ENCODE measurements at regions not wholly inside any gene's neighbourhood (a gene's known extent, or its start where the extent isn't known, plus 50 kb on each side); places are given as distances from the start of the nearest gene placed in this dataset.

DNA sequence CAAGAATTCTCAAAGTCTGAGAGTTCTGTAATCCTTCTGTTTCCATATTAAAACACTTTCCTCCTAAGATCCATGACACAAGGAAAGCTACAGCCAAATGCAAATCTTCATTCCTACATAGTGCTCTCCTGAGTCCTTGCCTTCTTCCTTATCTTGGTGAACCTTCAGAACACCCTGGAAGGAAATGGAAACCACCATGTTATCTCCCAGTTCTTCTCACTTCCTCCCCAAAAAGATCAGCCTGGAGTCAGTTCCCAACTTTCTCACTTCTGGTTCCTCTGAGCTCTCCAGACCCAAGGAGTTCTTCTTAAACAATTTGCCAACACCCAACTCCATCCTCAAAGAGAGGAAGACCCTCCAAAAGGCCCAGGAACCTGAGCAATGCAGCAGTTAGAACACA, 193.3 kb upstream of the CCN2 start:
- Histone ChIP-seq H4K5ac (ENCODE audit: low read depth, low read length) (peak overlapping the region; percentile 42; the same call in 1 of the 2 replicates), H4K91ac (ENCODE audit: insufficient read depth, low read depth, low read length) (peak overlapping the region; percentile 10; the same call in 1 of the 2 replicates), H2BK5ac (ENCODE audit: low read depth, low read length, poor library complexity, severe bottlenecking) (no peak overlapping the region), H2AFZ (replicated peaks; ENCODE audit: low read length, poor library complexity) (no peak overlapping the region), H2BK15ac (ENCODE audit: low read depth, low read length) (0 out of 3 replicates have a peak overlapping the region, but pooled peaks have one; percentile 19), H3K14ac (replicated peaks; ENCODE audit: low read depth, low read length) (no peak overlapping the region), H3K9ac (ENCODE audit: low read depth, low read length) (no peak overlapping the region), H3K4ac (ENCODE audit: low read depth, low read length) (no peak overlapping the region), H3K79me1 (ENCODE audit: low read depth in 1 of 2, low read length in 2 of 2) (no peaks in the 10 kb centered on the region), H3K9me3 (ENCODE audit: control insufficient read depth, insufficient read depth, low read length) (no peaks in the 10 kb centered on the region), H4K8ac (ENCODE audit: low read depth in 2 of 2, low read length in 2 of 2) (no peak overlapping the region), H3K23ac (ENCODE audit: low read depth, low read length) (no peak overlapping the region), H3K27me3 (ENCODE audit: control insufficient read depth, insufficient read depth, low read length) (no peaks in the 10 kb centered on the region), H4K20me1 (ENCODE audit: insufficient read depth, low read length) (no peaks in the 10 kb centered on the region), H2AK9ac (replicated peaks; ENCODE audit: low read depth, low read length, poor library complexity) (no peak overlapping the region), H3K56ac (ENCODE audit: extremely low read depth, insufficient read depth, low read length) (no peak overlapping the region), H3K36me3 (ENCODE audit: control insufficient read depth, insufficient read depth, low read length) (no peaks in the 10 kb centered on the region), H2AK5ac (ENCODE audit: low read depth, low read length) (no peak overlapping the region), H3K18ac (ENCODE audit: low read depth, low read length) (peak overlapping the region; percentile 48; the same call in 1 of the 2 replicates), H3K9me1 (ENCODE audit: insufficient read depth, low read length) (peaks cover 5% of the 10 kb centered on the region; the same call in 1 of the 2 replicates), H2BK120ac (ENCODE audit: low read depth, low read length) (no peak overlapping the region), H3K4me2 (ENCODE audit: low read depth, low read length) (no peak overlapping the region), H3K4me1 (ENCODE audit: control insufficient read depth, insufficient read depth, low read length) (peaks cover 6% of the 10 kb centered on the region), H2BK20ac (ENCODE audit: low read depth, low read length) (no peak overlapping the region), H3K4me3 (ENCODE audit: insufficient read depth, low read depth, low read length) (no peak overlapping the region), H3K27ac (ENCODE audit: insufficient read depth, low read length) (no peak overlapping the region)
- ATAC-seq (ENCODE audit: low read depth) = no peak
- ChIA-PET CTCF (no interaction called here), POLR2A (ENCODE audit: unreplicated experiment) (no interaction called here)
- BruUV-seq (replicated peaks) = no TSS peak
- dilution Hi-C loops (cut with HindIII; ENCODE audit: low sequenced_read_pairs, unreplicated experiment) = no loop called here
- no peak for DNase-seq
- intact Hi-C loops (cut with micrococcal nuclease) = no loop called here
- TF ChIP-seq NFE2L2 (IDR thresholded peaks at IDR 0.05; ENCODE audit: low read depth, low read length) (no peak), CTCF (conservative IDR thresholded peaks at IDR 0.05; ENCODE audit: low read depth, low read length) (no peak), SMC3 (IDR thresholded peaks at IDR 0.05; ENCODE audit: low read depth, low read length) (no peak), FOS (IDR thresholded peaks at IDR 0.05; ENCODE audit: low read depth, low read length) (no peak), MAZ (IDR thresholded peaks at IDR 0.05; ENCODE audit: borderline replicate concordance, low read depth, low read length) (no peak), CEBPB (IDR thresholded peaks at IDR 0.05; ENCODE audit: low read depth, low read length) (no peak), MAFK (IDR thresholded peaks at IDR 0.05; ENCODE audit: low read depth, low read length) (no peak), MXI1 (IDR thresholded peaks at IDR 0.05; ENCODE audit: borderline replicate concordance, low read depth, low read length) (no peak), BHLHE40 (IDR thresholded peaks at IDR 0.05; ENCODE audit: low read depth, low read length) (no peak), RAD21 (IDR thresholded peaks at IDR 0.05; ENCODE audit: low read length) (no peak), ELK1 (IDR thresholded peaks at IDR 0.05; ENCODE audit: borderline replicate concordance, low read depth, low read length) (no peak), POLR2A (IDR thresholded peaks at IDR 0.05; ENCODE audit: low read depth, low read length) (no peak), RCOR1 (IDR thresholded peaks at IDR 0.05; ENCODE audit: insufficient replicate concordance, low read length) (no peak)
- TF ChIP-seq, protein P1, sequence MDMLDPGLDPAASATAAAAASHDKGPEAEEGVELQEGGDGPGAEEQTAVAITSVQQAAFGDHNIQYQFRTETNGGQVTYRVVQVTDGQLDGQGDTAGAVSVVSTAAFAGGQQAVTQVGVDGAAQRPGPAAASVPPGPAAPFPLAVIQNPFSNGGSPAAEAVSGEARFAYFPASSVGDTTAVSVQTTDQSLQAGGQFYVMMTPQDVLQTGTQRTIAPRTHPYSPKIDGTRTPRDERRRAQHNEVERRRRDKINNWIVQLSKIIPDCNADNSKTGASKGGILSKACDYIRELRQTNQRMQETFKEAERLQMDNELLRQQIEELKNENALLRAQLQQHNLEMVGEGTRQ (IDR thresholded peaks at IDR 0.05; ENCODE audit: low read depth, low read length) = no peak
- in situ Hi-C loops (cut with MboI; ENCODE audit: low sequenced_read_pairs) = no loop called here

Data from IMR-90 (cell line).